ENCODE measurements at regions not wholly inside any gene's neighbourhood (a gene's known extent, or its start where the extent isn't known, plus 50 kb on each side); places are given as distances from the start of the nearest gene placed in this dataset.
A peak's percentile ranks its signal among the peaks of the same experiment; 100 is the strongest.
"Not testable (repeated sequence)": the region's sequence is repeated elsewhere in the genome, so short reads cannot be mapped to it uniquely, and the experiment has no call there.

GRCh38 chr3:22665528-22665927, 537.6 kb upstream of the UBE2E2 start:
- DNase-seq (ENCODE audit: low read depth) = no peak

DNA sequence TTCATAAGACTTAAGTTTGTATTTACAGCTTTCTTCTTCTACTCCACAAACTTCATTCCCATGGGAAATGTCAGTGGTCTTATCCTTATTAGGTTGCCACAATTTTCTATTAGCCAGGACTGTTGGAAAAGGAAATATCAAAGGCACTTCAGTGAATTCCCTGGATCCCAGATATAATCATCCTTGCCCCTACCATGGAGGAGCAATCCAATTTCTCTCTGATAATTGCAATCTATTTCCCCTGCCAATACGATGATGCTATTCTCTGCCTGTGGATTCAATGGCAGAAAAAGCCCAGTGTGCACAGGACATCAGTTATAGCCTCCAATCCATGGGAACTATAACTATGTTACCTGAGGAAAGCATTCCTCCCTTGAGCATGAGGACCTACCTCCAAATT, 536.4 kb upstream of the UBE2E2 start:
- no peak for DNase-seq (ENCODE audit: low read depth)

DNA sequence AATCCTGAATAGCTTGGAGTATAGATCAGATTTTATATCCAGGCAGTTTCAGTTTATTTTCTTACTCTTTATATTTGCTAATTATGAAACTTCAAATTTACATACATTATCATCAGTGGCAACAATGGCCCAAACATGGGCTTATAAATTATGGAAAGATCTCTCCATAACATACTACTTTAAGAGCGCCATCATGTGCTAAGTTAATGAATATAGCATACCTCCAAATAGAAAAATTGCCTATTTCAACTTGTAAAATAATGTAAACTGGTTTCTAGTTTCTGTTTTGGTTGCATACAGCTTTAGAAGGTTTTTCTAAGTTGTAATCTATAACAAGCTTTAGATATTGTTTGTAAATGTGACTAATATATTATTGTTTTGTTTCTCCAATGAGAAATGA, 531.3 kb upstream of the UBE2E2 start:
- no peak for DNase-seq (ENCODE audit: low read depth)

DNA sequence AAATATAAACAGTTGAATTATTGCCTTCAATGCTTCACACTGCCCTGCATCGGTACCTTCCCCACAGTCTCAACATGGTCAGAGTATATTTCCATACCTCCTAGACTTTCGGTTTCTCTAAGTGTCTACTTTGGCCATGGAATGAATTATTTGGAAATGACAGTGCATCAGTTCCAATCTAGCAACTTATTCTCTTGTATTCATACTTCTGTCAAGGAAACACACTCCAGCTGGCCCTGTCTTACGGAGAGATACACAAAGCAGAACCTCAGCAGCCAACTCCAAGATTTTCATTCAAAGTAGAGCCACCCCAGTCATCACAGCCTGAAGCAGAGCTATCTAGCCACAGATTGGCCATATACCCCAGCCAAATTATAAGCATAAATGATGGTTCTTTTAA, 518.4 kb upstream of the UBE2E2 start:
- DNase-seq (ENCODE audit: low read depth) = no peak

GRCh38 chr3:22685597-22685996, 517.5 kb upstream of the UBE2E2 start:
- peak; percentile 14 for DNase-seq (ENCODE audit: low read depth)

DNA sequence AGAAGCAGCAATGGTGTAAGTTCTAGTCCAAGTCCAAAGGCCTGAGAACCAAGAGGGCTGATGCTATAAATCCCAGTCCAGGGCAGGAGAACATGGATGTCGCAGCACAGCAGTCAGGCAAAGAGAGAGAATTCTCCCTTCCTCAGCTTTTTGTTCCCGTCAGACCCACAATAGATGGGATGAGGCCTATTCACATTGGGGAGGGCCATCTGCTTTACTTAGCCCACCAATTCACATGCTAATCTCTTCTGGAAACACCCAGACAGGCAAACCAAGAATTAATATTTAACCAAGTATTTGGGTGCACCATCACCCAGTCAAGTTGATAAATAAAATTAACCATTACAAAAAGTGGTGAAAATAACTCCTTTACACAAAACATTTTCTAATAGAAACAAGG, 511.7 kb upstream of the UBE2E2 start:
- DNase-seq (ENCODE audit: low read depth) = no peak

- no peak for DNase-seq (ENCODE audit: low read depth)
Measured at GRCh38 chr3:22691856-22692628, 511.1 kb upstream of the UBE2E2 start.

GRCh38 chr3:22700876-22701275, 502.3 kb upstream of the UBE2E2 start:
- DNase-seq (ENCODE audit: low read depth) = no peak

- no peak for DNase-seq (ENCODE audit: low read depth)
Measured at GRCh38 chr3:22704166-22704565, 499.0 kb upstream of the UBE2E2 start.

GRCh38 chr3:22704571-22705354, 498.4 kb upstream of the UBE2E2 start:
- DNase-seq (ENCODE audit: low read depth) = no peak

DNA sequence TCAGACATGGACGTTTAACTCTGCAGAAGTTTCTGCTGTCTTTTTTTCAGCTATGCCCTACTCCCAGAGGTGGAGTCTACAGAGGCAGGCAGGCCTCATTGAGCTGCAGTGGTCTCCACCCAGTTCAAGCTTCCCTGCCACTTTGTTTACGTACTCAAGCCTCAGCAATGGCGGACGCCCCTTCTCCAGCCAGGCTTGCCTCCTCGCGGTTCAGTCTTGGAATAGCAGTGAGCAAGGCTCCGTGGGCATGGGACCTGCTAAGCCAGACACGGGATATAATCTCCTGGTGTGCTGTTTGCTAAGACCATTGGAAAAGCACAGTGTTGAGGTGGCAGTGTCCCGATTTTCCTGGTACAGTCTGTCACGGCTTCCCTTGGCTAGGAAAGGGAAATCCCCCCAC, 496.2 kb upstream of the UBE2E2 start:
- DNase-seq (ENCODE audit: low read depth) = not testable (repeated sequence)

- DNase-seq (ENCODE audit: low read depth) = peak; percentile 88
Measured at GRCh38 chr3:22713936-22714335, 489.2 kb upstream of the UBE2E2 start.

- no peak for DNase-seq (ENCODE audit: low read depth)
Measured at GRCh38 chr3:22714749-22715148, 488.4 kb upstream of the UBE2E2 start.

- no peak for DNase-seq (ENCODE audit: low read depth)
Measured at GRCh38 chr3:22720596-22720995, 482.5 kb upstream of the UBE2E2 start.

- no peak for DNase-seq (ENCODE audit: low read depth)
Measured at GRCh38 chr3:22724420-22724819, 478.7 kb upstream of the UBE2E2 start.

DNA sequence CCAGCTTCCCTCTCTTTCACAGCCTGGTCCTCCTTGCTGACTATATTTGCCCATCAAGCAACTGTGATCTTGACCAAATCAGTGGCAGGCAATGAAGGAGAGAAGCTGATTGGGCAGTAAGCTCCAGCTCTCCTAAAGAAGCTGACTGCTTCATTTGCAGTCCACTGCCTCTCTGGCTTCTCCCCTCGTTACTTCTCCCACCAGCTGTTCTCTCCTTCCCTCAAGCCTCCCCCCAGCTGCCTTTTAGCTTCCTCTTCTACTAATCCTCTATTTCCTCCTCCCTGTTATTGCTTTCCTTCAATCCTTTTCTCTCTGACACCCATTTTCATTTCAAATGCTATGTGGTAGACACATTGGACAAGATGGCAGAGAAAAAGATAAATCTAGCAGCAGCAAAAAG, 474.7 kb upstream of the UBE2E2 start:
- no peak for DNase-seq (ENCODE audit: low read depth)

DNA sequence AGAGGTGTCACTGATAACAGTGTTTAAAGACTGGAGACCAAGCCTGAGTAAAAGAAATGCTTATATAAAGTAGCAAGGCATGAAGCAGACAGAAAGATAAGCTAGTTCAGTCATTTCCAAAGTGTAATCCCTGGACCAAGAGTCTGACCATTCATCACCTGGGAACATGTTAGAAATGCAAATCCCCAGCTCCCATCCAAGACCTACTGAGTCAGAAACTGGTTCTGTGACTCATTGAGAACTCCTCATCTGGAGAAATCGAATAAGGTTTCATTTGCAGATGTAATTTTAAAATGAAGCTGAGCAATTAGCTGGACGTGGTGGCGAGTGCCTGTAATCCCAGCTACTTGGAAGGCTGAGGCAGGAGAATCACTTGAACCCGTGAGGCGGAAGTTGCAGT, 473.9 kb upstream of the UBE2E2 start:
- peak; percentile 4 for DNase-seq (ENCODE audit: low read depth)

DNA sequence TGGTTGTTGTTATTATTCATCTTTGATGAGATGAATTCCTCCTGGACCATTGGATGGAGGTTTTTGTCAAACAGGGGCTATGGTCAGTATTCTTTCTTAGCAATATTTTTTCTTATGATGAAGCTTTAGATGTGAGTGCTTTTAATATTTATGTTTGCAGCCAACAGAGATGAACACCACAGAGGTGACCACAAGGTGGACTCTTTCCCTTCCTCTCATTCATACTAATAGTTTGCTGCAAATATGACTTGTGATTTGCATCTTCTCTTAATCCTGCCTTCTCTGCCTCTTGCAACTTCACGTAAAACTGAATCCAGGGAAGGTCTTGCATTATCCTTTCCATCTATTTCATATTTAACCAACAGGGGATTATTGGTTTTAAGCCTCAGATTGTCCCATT, 473.1 kb upstream of the UBE2E2 start:
- peak; percentile 10 for DNase-seq (ENCODE audit: low read depth)

DNA sequence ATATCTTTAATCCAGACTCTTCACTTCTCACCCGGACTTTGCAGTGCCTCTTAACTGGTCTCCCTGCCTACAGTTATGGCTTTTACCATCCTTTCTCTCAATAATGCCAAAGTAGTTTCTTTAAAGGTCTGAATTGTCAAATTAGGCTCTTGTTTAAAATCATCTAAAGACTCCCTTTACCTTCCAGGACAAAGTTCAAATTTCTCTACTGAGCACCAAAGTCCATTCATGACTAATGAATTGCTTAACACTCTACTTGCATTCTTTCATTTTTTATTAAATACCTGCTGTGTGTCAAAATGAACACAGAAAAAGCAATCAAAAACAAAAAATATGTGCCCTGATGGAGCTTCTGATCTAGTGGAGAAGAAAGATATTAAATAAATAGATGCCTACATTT, 472.4 kb upstream of the UBE2E2 start:
- no peak for DNase-seq (ENCODE audit: low read depth)

- no peak for DNase-seq (ENCODE audit: low read depth)
Measured at GRCh38 chr3:22731901-22732300, 471.2 kb upstream of the UBE2E2 start.

DNA sequence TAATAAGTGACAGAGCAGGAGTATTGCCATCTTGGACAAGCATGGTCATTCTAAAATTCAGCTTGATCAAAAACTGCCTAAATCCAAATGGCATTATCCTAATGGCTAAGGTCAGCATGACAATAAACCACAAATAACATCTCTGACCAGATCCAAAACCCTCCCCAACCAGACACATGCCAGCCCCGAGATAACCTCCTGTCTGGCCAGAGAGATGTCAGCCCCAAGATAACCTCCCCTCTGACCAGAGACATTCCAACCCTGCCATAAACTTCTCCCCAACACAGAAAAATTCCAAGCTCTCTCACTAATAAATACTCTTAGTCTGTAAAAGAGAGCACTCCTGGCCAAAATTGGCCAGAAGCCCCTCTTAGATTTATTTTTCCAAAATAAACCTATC, 470.5 kb upstream of the UBE2E2 start:
- no peak for DNase-seq (ENCODE audit: low read depth)

DNA sequence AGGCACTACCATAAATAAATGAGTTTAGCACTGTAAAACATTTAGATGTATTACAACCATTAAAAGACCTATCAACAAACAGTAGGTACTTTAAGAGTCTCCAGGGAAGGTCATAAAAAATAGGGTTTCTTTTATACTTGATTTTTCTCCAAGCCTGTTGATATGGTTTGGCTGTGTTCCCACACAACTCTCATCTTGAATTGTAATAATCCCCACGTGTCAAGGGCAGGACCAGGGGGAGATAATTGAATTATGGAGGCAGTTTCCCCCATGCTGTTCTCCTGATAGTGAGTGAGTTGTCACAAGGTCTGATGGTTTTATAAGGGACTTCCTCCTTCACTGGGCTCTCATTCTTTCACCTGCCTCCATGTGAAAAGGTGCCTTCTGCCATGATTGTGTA, 468.9 kb upstream of the UBE2E2 start:
- no peak for DNase-seq (ENCODE audit: low read depth)

DNA sequence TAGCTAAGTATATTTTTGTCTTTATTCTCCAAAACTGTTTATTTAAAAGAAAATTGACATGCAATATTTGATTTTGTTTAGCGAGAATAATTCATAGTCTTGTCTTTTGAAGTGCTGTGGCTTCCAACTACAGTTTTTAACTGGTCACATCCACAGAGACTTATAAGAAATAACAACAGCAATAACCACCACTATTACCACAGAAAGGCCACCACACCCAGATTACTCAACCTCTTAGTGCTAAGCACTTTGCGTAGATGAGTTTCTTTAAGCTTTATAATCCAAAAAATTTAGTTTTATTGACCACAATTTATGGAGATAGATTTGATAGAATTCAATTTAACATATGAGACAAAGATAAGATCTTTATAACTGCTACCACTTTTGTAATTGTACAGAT, 468.4 kb upstream of the UBE2E2 start:
- DNase-seq (ENCODE audit: low read depth) = no peak
